ENCODE measurements at regions not wholly inside any gene's neighbourhood (a gene's known extent, or its start where the extent isn't known, plus 50 kb on each side); places are given as distances from the start of the nearest gene placed in this dataset.

- POLR2A ChIA-PET: no interaction called here
- TF ChIP-seq POLR2AphosphoS5 (IDR thresholded peaks at IDR 0.05; ENCODE audit: insufficient read depth, low read depth, low read length) (no peak), POLR2A (IDR thresholded peaks at IDR 0.05; ENCODE audit: low read depth, low read length) (no peak), GATA2 (IDR thresholded peaks at IDR 0.05; ENCODE audit: insufficient read depth, insufficient read length, low read depth, low read length) (no peak), JUN (IDR thresholded peaks at IDR 0.05; ENCODE audit: borderline replicate concordance, insufficient read depth, insufficient read length, low read depth) (no peak), MYC (IDR thresholded peaks at IDR 0.05; ENCODE audit: low read depth, low read length) (no peak), FOS (IDR thresholded peaks at IDR 0.05; ENCODE audit: borderline replicate concordance, insufficient read depth, low read length) (no peak), CTCF (IDR thresholded peaks at IDR 0.05; ENCODE audit: extremely low read depth in 1 of 2, insufficient read depth in 1 of 2, low read depth in 1 of 2, low read length in 2 of 2) (no peak)
Observed at GRCh38 chr5:162837155-162837554, 600.2 kb upstream of the CCNG1 start.

GRCh38 chr5:162842727-162843126, 594.7 kb upstream of the CCNG1 start:
- Histone ChIP-seq H3K27ac (ENCODE audit: insufficient read depth, low read depth, low read length) (no peak overlapping the region), H3K4me2 (ENCODE audit: insufficient read depth, low read length) (no peak overlapping the region), H3K4me1 (ENCODE audit: control insufficient read depth, extremely low read depth, insufficient read depth, low read length) (no peaks in the 10 kb centered on the region), H3K36me3 (ENCODE audit: control insufficient read depth in 2 of 2, extremely low read depth in 1 of 2, insufficient read depth in 2 of 2, low read length in 2 of 2) (no peaks in the 10 kb centered on the region), H3K9me1 (replicated peaks; ENCODE audit: control insufficient read depth, extremely low read depth, insufficient read depth, low read length) (no peaks in the 10 kb centered on the region), H3K27me3 (ENCODE audit: control insufficient read depth in 2 of 2, insufficient read depth in 2 of 2, low read length in 2 of 2) (no peaks in the 10 kb centered on the region), H3K9me3 (replicated peaks; ENCODE audit: control insufficient read depth, insufficient read depth, low read length) (peaks cover 7% of the 10 kb centered on the region), H3K4me3 (replicated peaks in 1 of 3; ENCODE audit: insufficient read depth in 1 of 3, low read depth in 1 of 3, low read length in 3 of 3) (no peak overlapping the region), H2AFZ (ENCODE audit: low read depth, low read length) (no peak overlapping the region), H3K9ac (replicated peaks; ENCODE audit: extremely low read depth, insufficient read depth, low read length) (no peak overlapping the region), H4K20me1 (replicated peaks; ENCODE audit: control insufficient read depth, extremely low read depth, insufficient read depth, low read length) (no peaks in the 10 kb centered on the region), H3K79me2 (ENCODE audit: control insufficient read depth, insufficient read depth, low read length) (no peaks in the 10 kb centered on the region)
- ChIA-PET POLR2A (no interaction called here), CTCF (interaction anchor here (1.2 kb wide), 1 partner anchor 21 kb away, joined by 3 read pairs; no protein-coding TSS in a partner anchor)
- DNase-seq (ENCODE audit: low read depth, low spot score) (no peak), FAIRE-seq (no peak)
- TF ChIP-seq GATA2 (IDR thresholded peaks at IDR 0.05; ENCODE audit: insufficient read depth, insufficient read length, low read depth, low read length) (no peak), POLR2AphosphoS5 (IDR thresholded peaks at IDR 0.05; ENCODE audit: insufficient read depth, low read depth, low read length) (no peak), EZH2 (IDR thresholded peaks at IDR 0.05; ENCODE audit: borderline replicate concordance, low read depth, low read length, severe bottlenecking) (no peak), FOS (IDR thresholded peaks at IDR 0.05; ENCODE audit: borderline replicate concordance, insufficient read depth, low read length) (no peak), MYC (IDR thresholded peaks at IDR 0.05; ENCODE audit: low read depth, low read length) (no peak), MAX (IDR thresholded peaks at IDR 0.05; ENCODE audit: insufficient read depth, insufficient read length) (no peak), JUN (IDR thresholded peaks at IDR 0.05; ENCODE audit: borderline replicate concordance, insufficient read depth, insufficient read length, low read depth) (no peak), POLR2A (IDR thresholded peaks at IDR 0.05; ENCODE audit: low read depth, low read length) (no peak), CTCF (IDR thresholded peaks at IDR 0.05; ENCODE audit: extremely low read depth in 1 of 2, insufficient read depth in 1 of 2, low read depth in 1 of 2, low read length in 2 of 2) (no peak)
- dilution Hi-C loops (cut with MboI; ENCODE audit: extremely low pct_ligation_motif_present, low sequenced_read_pairs): no loop called here
- BruUV-seq (replicated peaks): no TSS peak
- intact Hi-C loops (cut with micrococcal nuclease): no loop called here

More at GRCh38 chr5:162837155-162837554, 600.2 kb upstream of the CCNG1 start:
- Histone ChIP-seq H3K79me2 (ENCODE audit: control insufficient read depth, insufficient read depth, low read length) (no peaks in the 10 kb centered on the region), H3K4me2 (ENCODE audit: insufficient read depth, low read length) (no peak overlapping the region), H3K4me3 (replicated peaks in 1 of 3; ENCODE audit: insufficient read depth in 1 of 3, low read depth in 1 of 3, low read length in 3 of 3) (no peak overlapping the region), H3K4me1 (ENCODE audit: control insufficient read depth, extremely low read depth, insufficient read depth, low read length) (no peaks in the 10 kb centered on the region), H3K9me3 (replicated peaks; ENCODE audit: control insufficient read depth, insufficient read depth, low read length) (peaks cover 7% of the 10 kb centered on the region), H3K9me1 (replicated peaks; ENCODE audit: control insufficient read depth, extremely low read depth, insufficient read depth, low read length) (no peaks in the 10 kb centered on the region), H2AFZ (ENCODE audit: low read depth, low read length) (no peak overlapping the region), H3K27ac (ENCODE audit: insufficient read depth, low read depth, low read length) (no peak overlapping the region), H3K9ac (replicated peaks; ENCODE audit: extremely low read depth, insufficient read depth, low read length) (no peak overlapping the region), H3K36me3 (ENCODE audit: control insufficient read depth in 2 of 2, extremely low read depth in 1 of 2, insufficient read depth in 2 of 2, low read length in 2 of 2) (no peaks in the 10 kb centered on the region), H4K20me1 (replicated peaks; ENCODE audit: control insufficient read depth, extremely low read depth, insufficient read depth, low read length) (no peaks in the 10 kb centered on the region), H3K27me3 (ENCODE audit: control insufficient read depth in 2 of 2, insufficient read depth in 2 of 2, low read length in 2 of 2) (no peaks in the 10 kb centered on the region)
- DNase-seq (ENCODE audit: low read depth, low spot score) (no peak), FAIRE-seq (no peak)
- intact Hi-C loops (cut with micrococcal nuclease): no loop called here
- CTCF ChIA-PET: no interaction called here
- no TSS peak for BruUV-seq (replicated peaks)
- dilution Hi-C loops (cut with MboI; ENCODE audit: extremely low pct_ligation_motif_present, low sequenced_read_pairs): no loop called here

Measured in endothelial cell of umbilical vein (primary cell).